ENCODE measurements at regions not wholly inside any gene's neighbourhood (a gene's known extent, or its start where the extent isn't known, plus 50 kb on each side); places are given as distances from the start of the nearest gene placed in this dataset.

- DNase-seq = no peak
Observed at GRCh38 chr2:226351711-226352110, 447.9 kb downstream of the IRS1 start.

GRCh38 chr2:226339616-226340015, 460.0 kb downstream of the IRS1 start:
- Histone ChIP-seq H3F3A (ENCODE audit: insufficient read depth) (no peaks in the 10 kb centered on the region), H3K9me2 (ENCODE audit: insufficient read depth) (no peaks in the 10 kb centered on the region), H4K20me1 (ENCODE audit: insufficient read depth) (no peaks in the 10 kb centered on the region), H3K9me3 (ENCODE audit: low read depth) (no peaks in the 10 kb centered on the region), H3K27me3 (replicated peaks; ENCODE audit: insufficient read depth) (no peaks in the 10 kb centered on the region), H3K79me2 (ENCODE audit: insufficient read depth) (no peaks in the 10 kb centered on the region), H3K27ac (no peak overlapping the region), H3K9ac (no peak overlapping the region), H3K4me3 (no peak overlapping the region), H2AFZ (no peak overlapping the region), H3K4me1 (ENCODE audit: insufficient read depth) (0 out of 2 replicates have a peak, but pooled peaks cover 8% of the 10 kb centered on the region), H3K36me3 (ENCODE audit: low read depth) (no peaks in the 10 kb centered on the region), H3K4me2 (ENCODE audit: unreplicated experiment) (no peak overlapping the region)
- DNase-seq = no peak
- in situ Hi-C loops (cut with MboI) = no loop called here
- TF ChIP-seq EZH2phosphoT487 (IDR thresholded peaks at IDR 0.05; ENCODE audit: insufficient read depth, low read depth) (no peak), EZH2 (IDR thresholded peaks at IDR 0.05; ENCODE audit: insufficient read depth, poor library complexity, severe bottlenecking) (no peak)

More at GRCh38 chr2:226351711-226352110, 447.9 kb downstream of the IRS1 start:
- no peaks in the 10 kb centered on the region for H3K9me3 ChIP-seq (ENCODE audit: low read depth)
- no peak overlapping the region for H3K9ac ChIP-seq
- no peaks in the 10 kb centered on the region for H3K79me2 ChIP-seq (ENCODE audit: insufficient read depth)
- H2AFZ ChIP-seq = no peak overlapping the region
- in situ Hi-C loops (cut with MboI) = no loop called here
- WGBS, 2 experiments (ENCODE audit: low coverage in 1 of 2, low lambda C conversion rate in 2 of 2, missing lambda C conversion rate in 2 of 2) = 69 to 70% methylated on average over 2 of the region's 2 CpGs
- H4K20me1 ChIP-seq (ENCODE audit: insufficient read depth) = no peaks in the 10 kb centered on the region
- H3K27me3 ChIP-seq (replicated peaks; ENCODE audit: insufficient read depth) = no peaks in the 10 kb centered on the region
- no peaks in the 10 kb centered on the region for H3K4me1 ChIP-seq (ENCODE audit: insufficient read depth)
- H3K4me2 ChIP-seq (ENCODE audit: unreplicated experiment) = no peak overlapping the region
- TF ChIP-seq EZH2phosphoT487 (IDR thresholded peaks at IDR 0.05; ENCODE audit: insufficient read depth, low read depth) = no peak
- TF ChIP-seq EZH2 (IDR thresholded peaks at IDR 0.05; ENCODE audit: insufficient read depth, poor library complexity, severe bottlenecking) = no peak
- H3K36me3 ChIP-seq (ENCODE audit: low read depth) = no peaks in the 10 kb centered on the region
- H3K4me3 ChIP-seq = no peak overlapping the region
- no peaks in the 10 kb centered on the region for H3K9me2 ChIP-seq (ENCODE audit: insufficient read depth)
- no peak overlapping the region for H3K27ac ChIP-seq
- no peaks in the 10 kb centered on the region for H3F3A ChIP-seq (ENCODE audit: insufficient read depth)

GRCh38 chr2:226338825-226339224, 460.8 kb downstream of the IRS1 start:
- no peak for TF ChIP-seq EZH2 (IDR thresholded peaks at IDR 0.05; ENCODE audit: insufficient read depth, poor library complexity, severe bottlenecking)
- no peak for TF ChIP-seq EZH2phosphoT487 (IDR thresholded peaks at IDR 0.05; ENCODE audit: insufficient read depth, low read depth)
- Histone ChIP-seq H2AFZ (no peak overlapping the region), H3K4me1 (ENCODE audit: insufficient read depth) (0 out of 2 replicates have a peak, but pooled peaks cover 8% of the 10 kb centered on the region), H3K9me3 (ENCODE audit: low read depth) (no peaks in the 10 kb centered on the region), H3K9me2 (ENCODE audit: insufficient read depth) (no peaks in the 10 kb centered on the region), H3K27me3 (replicated peaks; ENCODE audit: insufficient read depth) (no peaks in the 10 kb centered on the region), H3K79me2 (ENCODE audit: insufficient read depth) (no peaks in the 10 kb centered on the region), H3K36me3 (ENCODE audit: low read depth) (no peaks in the 10 kb centered on the region), H3K27ac (no peak overlapping the region), H3K4me3 (no peak overlapping the region), H3K4me2 (ENCODE audit: unreplicated experiment) (no peak overlapping the region), H4K20me1 (ENCODE audit: insufficient read depth) (no peaks in the 10 kb centered on the region), H3K9ac (no peak overlapping the region), H3F3A (ENCODE audit: insufficient read depth) (no peaks in the 10 kb centered on the region)
- in situ Hi-C loops (cut with MboI) = no loop called here
- DNase-seq = peak; percentile 2

- Histone ChIP-seq H3K4me2 (ENCODE audit: unreplicated experiment) (no peak overlapping the region), H3K27me3 (replicated peaks; ENCODE audit: insufficient read depth) (no peaks in the 10 kb centered on the region), H3K9me2 (ENCODE audit: insufficient read depth) (no peaks in the 10 kb centered on the region), H3K27ac (no peak overlapping the region), H4K20me1 (ENCODE audit: insufficient read depth) (no peaks in the 10 kb centered on the region), H3K36me3 (ENCODE audit: low read depth) (no peaks in the 10 kb centered on the region), H3K9ac (no peak overlapping the region), H3K9me3 (ENCODE audit: low read depth) (no peaks in the 10 kb centered on the region), H3K79me2 (ENCODE audit: insufficient read depth) (no peaks in the 10 kb centered on the region), H3K4me1 (ENCODE audit: insufficient read depth) (0 out of 2 replicates have a peak, but pooled peaks cover 8% of the 10 kb centered on the region), H3K4me3 (no peak overlapping the region), H3F3A (ENCODE audit: insufficient read depth) (no peaks in the 10 kb centered on the region), H2AFZ (no peak overlapping the region)
- no peak for DNase-seq
- 28 to 49% methylated on average over 2 of the region's 2 CpGs for WGBS, 2 experiments (ENCODE audit: low coverage in 1 of 2, low lambda C conversion rate in 2 of 2, missing lambda C conversion rate in 2 of 2)
- TF ChIP-seq EZH2phosphoT487 (IDR thresholded peaks at IDR 0.05; ENCODE audit: insufficient read depth, low read depth) (no peak), EZH2 (IDR thresholded peaks at IDR 0.05; ENCODE audit: insufficient read depth, poor library complexity, severe bottlenecking) (no peak)
- in situ Hi-C loops (cut with MboI) = no loop called here
Observed at GRCh38 chr2:226337941-226338600, 461.5 kb downstream of the IRS1 start.

GRCh38 chr2:226336283-226336682, 463.3 kb downstream of the IRS1 start:
- H3K9ac ChIP-seq = no peak overlapping the region
- H3F3A ChIP-seq (ENCODE audit: insufficient read depth) = no peaks in the 10 kb centered on the region
- H3K36me3 ChIP-seq (ENCODE audit: low read depth) = no peaks in the 10 kb centered on the region
- no peak overlapping the region for H2AFZ ChIP-seq
- H3K27me3 ChIP-seq (replicated peaks; ENCODE audit: insufficient read depth) = no peaks in the 10 kb centered on the region
- H3K4me1 ChIP-seq (ENCODE audit: insufficient read depth) = 0 out of 2 replicates have a peak, but pooled peaks cover 8% of the 10 kb centered on the region
- no peaks in the 10 kb centered on the region for H4K20me1 ChIP-seq (ENCODE audit: insufficient read depth)
- WGBS, 2 experiments (ENCODE audit: low coverage in 1 of 2, low lambda C conversion rate in 2 of 2, missing lambda C conversion rate in 2 of 2) = 78 to 81% methylated on average over 3 of the region's 3 CpGs
- no peak for DNase-seq
- no peak overlapping the region for H3K27ac ChIP-seq
- H3K4me3 ChIP-seq = no peak overlapping the region
- H3K4me2 ChIP-seq (ENCODE audit: unreplicated experiment) = no peak overlapping the region
- TF ChIP-seq EZH2 (IDR thresholded peaks at IDR 0.05; ENCODE audit: insufficient read depth, poor library complexity, severe bottlenecking) = no peak
- no peak for TF ChIP-seq EZH2phosphoT487 (IDR thresholded peaks at IDR 0.05; ENCODE audit: insufficient read depth, low read depth)
- in situ Hi-C loops (cut with MboI) = no loop called here
- no peaks in the 10 kb centered on the region for H3K9me2 ChIP-seq (ENCODE audit: insufficient read depth)
- H3K79me2 ChIP-seq (ENCODE audit: insufficient read depth) = no peaks in the 10 kb centered on the region
- no peaks in the 10 kb centered on the region for H3K9me3 ChIP-seq (ENCODE audit: low read depth)

All from GM23248 (cell line).